Body of pancreas (tissue), 4 donors: ENCODE measurements at regions not wholly inside any gene's neighbourhood (a gene's known extent, or its start where the extent isn't known, plus 50 kb on each side); places are given as distances from the start of the nearest gene placed in this dataset.

Experiments
- POLR2A ChIP-seq, 3 donors: fragments of 450-650 bp; IDR thresholded peaks; one replicate each; pipeline ENCODE4 v1.6.1; 2016; ENCODE audit warnings: antibody characterized with exemption in 3 of 3, mild to moderate bottlenecking in 2 of 3
- TF ChIP-seq, protein P1 (sequence below), 7 experiments: fragments of 450-650 bp in 4 of 7; fragments of 200-600 bp in 3 of 7; sonication (generic) in 3 of 7; IDR thresholded peaks; one replicate each; pipeline ENCODE4 v1.5.1; 2016 to 2019; ENCODE audit warnings: antibody characterized with exemption in 7 of 7

DNA sequence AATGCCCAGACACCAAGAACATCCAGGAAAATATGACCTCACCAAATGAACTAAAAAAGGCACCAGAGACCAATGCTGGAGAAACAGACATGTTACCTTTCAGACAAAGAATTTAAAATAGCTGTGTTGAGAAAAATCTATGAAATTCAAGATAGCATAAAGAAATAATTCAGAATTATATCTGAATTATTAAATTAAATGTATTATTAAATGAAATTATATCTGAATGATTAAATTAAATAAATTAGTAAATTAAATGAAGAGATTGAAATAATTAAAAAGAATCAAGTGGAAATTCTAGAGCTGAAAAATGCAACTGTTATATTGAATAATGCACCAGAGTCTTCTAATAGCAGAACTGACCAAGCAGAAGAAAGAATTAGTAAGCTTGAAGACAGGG is 279.2 kb upstream of the SATB1 start:
- TF ChIP-seq, protein P1, sequence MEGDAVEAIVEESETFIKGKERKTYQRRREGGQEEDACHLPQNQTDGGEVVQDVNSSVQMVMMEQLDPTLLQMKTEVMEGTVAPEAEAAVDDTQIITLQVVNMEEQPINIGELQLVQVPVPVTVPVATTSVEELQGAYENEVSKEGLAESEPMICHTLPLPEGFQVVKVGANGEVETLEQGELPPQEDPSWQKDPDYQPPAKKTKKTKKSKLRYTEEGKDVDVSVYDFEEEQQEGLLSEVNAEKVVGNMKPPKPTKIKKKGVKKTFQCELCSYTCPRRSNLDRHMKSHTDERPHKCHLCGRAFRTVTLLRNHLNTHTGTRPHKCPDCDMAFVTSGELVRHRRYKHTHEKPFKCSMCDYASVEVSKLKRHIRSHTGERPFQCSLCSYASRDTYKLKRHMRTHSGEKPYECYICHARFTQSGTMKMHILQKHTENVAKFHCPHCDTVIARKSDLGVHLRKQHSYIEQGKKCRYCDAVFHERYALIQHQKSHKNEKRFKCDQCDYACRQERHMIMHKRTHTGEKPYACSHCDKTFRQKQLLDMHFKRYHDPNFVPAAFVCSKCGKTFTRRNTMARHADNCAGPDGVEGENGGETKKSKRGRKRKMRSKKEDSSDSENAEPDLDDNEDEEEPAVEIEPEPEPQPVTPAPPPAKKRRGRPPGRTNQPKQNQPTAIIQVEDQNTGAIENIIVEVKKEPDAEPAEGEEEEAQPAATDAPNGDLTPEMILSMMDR (IDR thresholded peaks at IDR 0.05) = no peak
- TF ChIP-seq POLR2A (IDR thresholded peaks at IDR 0.05) = no peak
